Colonic mucosa (tissue), 4 donors: ENCODE measurements at regions not wholly inside any gene's neighbourhood (a gene's known extent, or its start where the extent isn't known, plus 50 kb on each side); places are given as distances from the start of the nearest gene placed in this dataset.

Source experiments
- DNase-seq: peaks from one replicate; pipeline ENCODE4 v3.0.0-alpha.2; 2020
- H3K27ac ChIP-seq: fragments of 200-600 bp; one replicate; pipeline ENCODE4 v1.8.0; 2021
- H3K27me3 ChIP-seq: fragments of 200-600 bp; one replicate; pipeline ENCODE4 v1.8.0; 2021
- H3K36me3 ChIP-seq: fragments of 200-600 bp; one replicate; pipeline ENCODE4 v1.8.0; 2021
- H3K4me1 ChIP-seq: fragments of 200-600 bp; one replicate; pipeline ENCODE4 v1.8.0; 2021; ENCODE audit warnings: mild to moderate bottlenecking
- H3K4me3 ChIP-seq: fragments of 200-600 bp; one replicate; pipeline ENCODE4 v1.8.0; 2021
- H3K9ac ChIP-seq, 2 donors: one replicate each; pipeline ENCODE4 v1.7.0; 2013; ENCODE audit warnings: control low read depth in 2 of 2, low read depth in 2 of 2, low read length in 2 of 2
- H3K9me3 ChIP-seq: fragments of 200-600 bp; one replicate; pipeline ENCODE4 v1.8.0; 2021
- intact Hi-C: fragments of 100-400 bp; cut with DNase I; formaldehyde crosslinking; loops from one replicate; pipeline ENCODE4 v1.14.1; 2022
- TF ChIP-seq, protein P1 (sequence below): fragments of 200-600 bp; IDR thresholded peaks from one replicate; pipeline ENCODE4 v1.8.0; 2022; ENCODE audit warnings: antibody characterized with exemption, mild to moderate bottlenecking
- donor health status: healthy.
- donor health status: DM: no; HTN: no; CAD: no.
- donor health status: DM: no; HTN: no; CAD: no.

DNA sequence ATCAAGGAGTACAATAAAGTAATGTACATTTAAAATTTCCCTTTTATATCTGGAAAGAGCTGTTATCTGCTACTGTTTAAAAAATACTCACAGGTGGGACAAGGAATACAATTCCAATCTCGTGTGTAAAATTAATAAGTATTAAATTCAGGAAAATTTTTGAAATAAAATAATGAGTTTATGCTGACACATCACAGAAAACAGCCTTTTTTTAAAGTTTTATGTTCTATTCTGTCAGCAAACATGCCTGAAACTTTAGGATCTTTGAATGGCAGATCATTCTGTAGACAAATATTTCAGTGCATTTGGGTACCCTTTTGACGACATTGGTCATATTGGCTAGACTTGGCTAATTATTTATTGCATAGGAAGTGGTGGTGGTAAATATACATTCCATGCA lies 254.4 kb upstream of the ETAA1 start:
- intact Hi-C loops: no loop called here
- H3K27me3 ChIP-seq: no peaks in the 10 kb centered on the region
- TF ChIP-seq, protein P1, sequence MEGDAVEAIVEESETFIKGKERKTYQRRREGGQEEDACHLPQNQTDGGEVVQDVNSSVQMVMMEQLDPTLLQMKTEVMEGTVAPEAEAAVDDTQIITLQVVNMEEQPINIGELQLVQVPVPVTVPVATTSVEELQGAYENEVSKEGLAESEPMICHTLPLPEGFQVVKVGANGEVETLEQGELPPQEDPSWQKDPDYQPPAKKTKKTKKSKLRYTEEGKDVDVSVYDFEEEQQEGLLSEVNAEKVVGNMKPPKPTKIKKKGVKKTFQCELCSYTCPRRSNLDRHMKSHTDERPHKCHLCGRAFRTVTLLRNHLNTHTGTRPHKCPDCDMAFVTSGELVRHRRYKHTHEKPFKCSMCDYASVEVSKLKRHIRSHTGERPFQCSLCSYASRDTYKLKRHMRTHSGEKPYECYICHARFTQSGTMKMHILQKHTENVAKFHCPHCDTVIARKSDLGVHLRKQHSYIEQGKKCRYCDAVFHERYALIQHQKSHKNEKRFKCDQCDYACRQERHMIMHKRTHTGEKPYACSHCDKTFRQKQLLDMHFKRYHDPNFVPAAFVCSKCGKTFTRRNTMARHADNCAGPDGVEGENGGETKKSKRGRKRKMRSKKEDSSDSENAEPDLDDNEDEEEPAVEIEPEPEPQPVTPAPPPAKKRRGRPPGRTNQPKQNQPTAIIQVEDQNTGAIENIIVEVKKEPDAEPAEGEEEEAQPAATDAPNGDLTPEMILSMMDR: no peak

DNA sequence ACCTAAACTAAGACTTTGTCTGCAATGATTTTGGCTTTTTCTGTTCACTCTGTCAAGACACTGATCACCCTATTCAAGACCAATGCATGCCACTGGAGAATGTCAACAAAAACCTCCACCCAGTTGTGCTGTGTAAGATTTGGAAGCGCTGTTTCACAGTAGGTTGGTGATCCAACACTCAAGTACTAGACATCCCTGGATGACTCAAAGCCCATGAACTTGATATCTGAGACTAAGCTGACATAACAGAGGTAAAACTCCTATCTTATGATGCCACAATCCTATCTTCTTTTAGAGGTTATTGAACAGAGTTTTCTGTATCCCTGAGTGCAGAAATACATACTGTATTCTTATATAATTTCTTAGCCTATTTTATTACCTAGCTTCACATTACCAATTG lies 251.3 kb upstream of the ETAA1 start:
- no peaks in the 10 kb centered on the region for H3K9me3 ChIP-seq
- no peaks in the 10 kb centered on the region for H3K36me3 ChIP-seq
- H3K27me3 ChIP-seq: no peaks in the 10 kb centered on the region
- no peaks in the 10 kb centered on the region for H3K4me1 ChIP-seq
- TF ChIP-seq, protein P1: no peak
- no peak overlapping the region for H3K9ac ChIP-seq
- H3K27ac ChIP-seq: no peak overlapping the region
- H3K4me3 ChIP-seq: no peak overlapping the region
- DNase-seq: no peak
- intact Hi-C loops: no loop called here

More for the DNA sequence above, 254.4 kb upstream of the ETAA1 start:
- Histone ChIP-seq H3K36me3 (no peaks in the 10 kb centered on the region), H3K4me1 (no peaks in the 10 kb centered on the region), H3K27ac (no peak overlapping the region), H3K9ac (no peak overlapping the region), H3K4me3 (no peak overlapping the region), H3K9me3 (no peaks in the 10 kb centered on the region)
- no peak for DNase-seq

- intact Hi-C loops: no loop called here
Observed at GRCh38 chr2:67156796-67157195, 240.3 kb upstream of the ETAA1 start.

GRCh38 chr2:67158718-67159117 lies 238.4 kb upstream of the ETAA1 start:
- H3K4me1 ChIP-seq: no peaks in the 10 kb centered on the region
- no peak overlapping the region for H3K4me3 ChIP-seq
- H3K27ac ChIP-seq: no peak overlapping the region
- DNase-seq: no peak
- no peaks in the 10 kb centered on the region for H3K27me3 ChIP-seq
- TF ChIP-seq, protein P1: no peak
- H3K9me3 ChIP-seq: no peaks in the 10 kb centered on the region
- no peak overlapping the region for H3K9ac ChIP-seq
- intact Hi-C loops: no loop called here
- no peaks in the 10 kb centered on the region for H3K36me3 ChIP-seq

More at GRCh38 chr2:67156796-67157195, 240.3 kb upstream of the ETAA1 start:
- no peak overlapping the region for H3K9ac ChIP-seq
- no peaks in the 10 kb centered on the region for H3K36me3 ChIP-seq
- H3K9me3 ChIP-seq: no peaks in the 10 kb centered on the region
- no peak for DNase-seq
- TF ChIP-seq, protein P1: no peak
- H3K27ac ChIP-seq: no peak overlapping the region
- no peaks in the 10 kb centered on the region for H3K27me3 ChIP-seq
- H3K4me1 ChIP-seq: no peaks in the 10 kb centered on the region
- H3K4me3 ChIP-seq: no peak overlapping the region

- H3K9me3 ChIP-seq: no peaks in the 10 kb centered on the region
- H3K9ac ChIP-seq: no peak overlapping the region
- intact Hi-C loops: no loop called here
- no peaks in the 10 kb centered on the region for H3K27me3 ChIP-seq
- TF ChIP-seq, protein P1: no peak
- no peak for DNase-seq
- H3K36me3 ChIP-seq: no peaks in the 10 kb centered on the region
- no peak overlapping the region for H3K27ac ChIP-seq
- H3K4me3 ChIP-seq: no peak overlapping the region
- no peaks in the 10 kb centered on the region for H3K4me1 ChIP-seq
Observed at GRCh38 chr2:67159929-67160328, 237.2 kb upstream of the ETAA1 start.
